ENCODE measurements at regions not wholly inside any gene's neighbourhood (a gene's known extent, or its start where the extent isn't known, plus 50 kb on each side); places are given as distances from the start of the nearest gene placed in this dataset.

DNA sequence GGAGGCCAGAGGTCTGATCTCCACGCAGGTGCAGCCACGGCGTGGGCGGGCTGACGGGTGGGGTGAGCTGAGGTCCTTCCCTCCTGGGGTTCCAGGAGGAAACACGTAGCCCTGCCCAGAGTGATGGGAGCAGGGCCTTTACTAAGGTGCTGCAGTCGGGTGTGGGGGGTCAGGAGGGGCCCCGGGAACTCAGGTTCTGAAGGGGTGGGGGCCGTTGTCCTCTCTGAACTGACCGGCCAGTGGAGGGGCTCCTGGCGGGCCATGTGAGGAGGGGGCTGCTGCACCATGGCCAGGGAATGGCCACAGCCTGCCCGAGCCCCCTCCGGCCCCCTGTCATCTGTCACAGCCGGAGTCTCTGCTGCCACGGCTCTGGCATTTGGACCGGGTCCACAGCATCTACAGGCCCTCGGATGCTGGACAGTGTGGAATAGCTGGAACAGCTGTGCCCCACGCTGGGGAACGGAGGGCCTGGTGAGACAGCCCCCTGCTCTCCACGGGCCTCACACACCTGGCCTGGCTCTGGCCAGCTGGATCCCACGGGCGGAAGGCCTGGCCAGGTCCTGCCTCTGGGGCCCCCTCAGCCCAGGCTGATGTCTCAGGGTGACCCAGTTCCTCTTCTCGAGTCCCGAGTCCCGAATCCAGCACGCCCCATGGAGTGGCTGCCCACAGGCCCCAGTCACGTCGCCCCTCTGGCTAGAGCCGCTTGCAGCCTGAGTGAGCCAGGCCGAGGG, 145.6 kb upstream of the GPC1 start:
- H3K9me3 Mint-ChIP-seq = no peaks in the 10 kb centered on the region
- no peaks in the 10 kb centered on the region for H3K9me3 ChIP-seq (replicated peaks in 1 of 2; ENCODE audit: control insufficient read depth in 1 of 2, insufficient read depth in 1 of 2, low read length in 2 of 2)
- no peak overlapping the region for H3K27ac ChIP-seq (ENCODE audit: low read depth in 1 of 2, low read length in 2 of 2)
- no peaks in the 10 kb centered on the region for H3K36me3 ChIP-seq (replicated peaks in 1 of 2; ENCODE audit: control insufficient read depth in 1 of 2, insufficient read depth in 2 of 2, low read length in 2 of 2)
- H3K36me3 Mint-ChIP-seq = no peaks in the 10 kb centered on the region
- H3K4me2 ChIP-seq (replicated peaks; ENCODE audit: extremely low read depth, low read length, poor library complexity, severe bottlenecking) = no peak overlapping the region
- H3K27me3 ChIP-seq (ENCODE audit: control insufficient read depth in 2 of 2, insufficient read depth in 2 of 2, low read length in 2 of 2) = no peaks in the 10 kb centered on the region
- 91% methylated on average over 30 of the region's 30 CpGs for WGBS (ENCODE audit: insufficient coverage)
- no peak overlapping the region for H3K27ac Mint-ChIP-seq
- H3K4me3 Mint-ChIP-seq = no peak overlapping the region
- H4K20me1 ChIP-seq (ENCODE audit: insufficient read depth, low read length) = no peaks in the 10 kb centered on the region
- no peak overlapping the region for H3K9ac ChIP-seq (ENCODE audit: insufficient read depth, low read length, poor library complexity, severe bottlenecking)
- H3K4me3 ChIP-seq (replicated peaks in 1 of 3; ENCODE audit: low read depth in 2 of 3, low read length in 3 of 3) = no peak overlapping the region
- H3K4me1 Mint-ChIP-seq = no peaks in the 10 kb centered on the region
- H2AFZ ChIP-seq (ENCODE audit: insufficient read depth, low read depth, low read length, poor library complexity, severe bottlenecking) = no peak overlapping the region
- TF ChIP-seq, protein P1, sequence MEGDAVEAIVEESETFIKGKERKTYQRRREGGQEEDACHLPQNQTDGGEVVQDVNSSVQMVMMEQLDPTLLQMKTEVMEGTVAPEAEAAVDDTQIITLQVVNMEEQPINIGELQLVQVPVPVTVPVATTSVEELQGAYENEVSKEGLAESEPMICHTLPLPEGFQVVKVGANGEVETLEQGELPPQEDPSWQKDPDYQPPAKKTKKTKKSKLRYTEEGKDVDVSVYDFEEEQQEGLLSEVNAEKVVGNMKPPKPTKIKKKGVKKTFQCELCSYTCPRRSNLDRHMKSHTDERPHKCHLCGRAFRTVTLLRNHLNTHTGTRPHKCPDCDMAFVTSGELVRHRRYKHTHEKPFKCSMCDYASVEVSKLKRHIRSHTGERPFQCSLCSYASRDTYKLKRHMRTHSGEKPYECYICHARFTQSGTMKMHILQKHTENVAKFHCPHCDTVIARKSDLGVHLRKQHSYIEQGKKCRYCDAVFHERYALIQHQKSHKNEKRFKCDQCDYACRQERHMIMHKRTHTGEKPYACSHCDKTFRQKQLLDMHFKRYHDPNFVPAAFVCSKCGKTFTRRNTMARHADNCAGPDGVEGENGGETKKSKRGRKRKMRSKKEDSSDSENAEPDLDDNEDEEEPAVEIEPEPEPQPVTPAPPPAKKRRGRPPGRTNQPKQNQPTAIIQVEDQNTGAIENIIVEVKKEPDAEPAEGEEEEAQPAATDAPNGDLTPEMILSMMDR (IDR thresholded peaks at IDR 0.05) = no peak
- intact Hi-C loops (cut with micrococcal nuclease) = no loop called here
- peaks cover 2 to 5% (median 4%) of the 10 kb centered on the region in 3 donors for H3K27me3 Mint-ChIP-seq (ENCODE audit: low read depth in 3 of 3)
- H3K79me2 ChIP-seq (ENCODE audit: insufficient read depth, low read length) = no peaks in the 10 kb centered on the region
- H3K4me1 ChIP-seq (ENCODE audit: control insufficient read depth in 1 of 2, insufficient read depth in 2 of 2, low read length in 2 of 2) = no peaks in the 10 kb centered on the region
- no peak for DNase-seq

DNA sequence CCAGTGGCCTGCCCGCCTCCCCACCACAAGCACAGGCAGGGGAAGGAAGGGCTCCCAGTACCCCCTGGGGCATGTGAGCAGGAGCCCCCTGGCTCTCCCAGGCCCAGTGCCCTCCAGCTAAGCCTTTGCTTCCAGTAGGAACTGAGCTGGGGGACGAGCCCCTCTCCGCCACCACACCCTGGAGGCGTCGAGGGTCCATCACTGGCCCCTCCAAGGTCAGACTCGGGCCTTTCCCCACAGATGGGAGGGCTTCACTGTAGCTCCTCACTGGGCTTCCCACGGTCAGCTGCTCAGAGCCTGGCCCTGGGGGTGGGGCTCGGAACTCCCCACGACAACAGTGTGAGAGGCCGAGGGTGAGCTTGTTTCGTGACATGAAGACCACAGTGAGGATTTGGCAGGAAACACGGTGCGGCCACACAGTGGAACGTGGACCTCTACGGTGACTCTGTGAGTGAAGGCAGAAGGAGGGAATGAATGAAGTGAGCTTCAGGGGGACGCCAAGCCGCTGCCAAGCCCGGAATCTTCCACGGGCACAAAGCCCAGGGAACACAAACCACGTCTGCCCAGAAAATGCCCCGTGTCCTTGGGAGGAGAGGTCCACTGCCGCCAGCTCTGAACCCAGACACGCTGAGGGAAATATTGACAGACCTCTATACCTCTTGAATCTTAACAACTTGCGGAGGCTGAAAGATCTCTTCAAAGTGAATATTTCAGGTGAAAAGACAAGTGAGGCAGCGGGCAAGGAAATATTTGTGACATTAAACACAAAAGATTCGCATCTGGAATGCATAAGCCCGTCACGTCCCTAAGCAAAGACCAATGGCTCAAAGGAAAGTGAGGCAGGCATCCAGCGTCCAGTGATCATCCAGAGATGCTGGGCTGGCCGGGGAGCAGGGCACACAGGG, 144.8 kb upstream of the GPC1 start:
- intact Hi-C loops (cut with micrococcal nuclease) = no loop called here
- H3K36me3 Mint-ChIP-seq = no peaks in the 10 kb centered on the region
- H3K9me3 Mint-ChIP-seq = no peaks in the 10 kb centered on the region
- no peak overlapping the region for H3K27ac Mint-ChIP-seq
- DNase-seq = no peak
- H3K4me1 Mint-ChIP-seq = no peaks in the 10 kb centered on the region
- 88% methylated on average over 24 of the region's 30 CpGs for WGBS (ENCODE audit: insufficient coverage)
- H3K9me3 ChIP-seq (replicated peaks in 1 of 2; ENCODE audit: control insufficient read depth in 1 of 2, insufficient read depth in 1 of 2, low read length in 2 of 2) = no peaks in the 10 kb centered on the region
- no peak overlapping the region for H3K27ac ChIP-seq (ENCODE audit: low read depth in 1 of 2, low read length in 2 of 2)
- no peak overlapping the region for H3K4me3 ChIP-seq (replicated peaks in 1 of 3; ENCODE audit: low read depth in 2 of 3, low read length in 3 of 3)
- H2AFZ ChIP-seq (ENCODE audit: insufficient read depth, low read depth, low read length, poor library complexity, severe bottlenecking) = no peak overlapping the region
- no peaks in the 10 kb centered on the region for H3K36me3 ChIP-seq (replicated peaks in 1 of 2; ENCODE audit: control insufficient read depth in 1 of 2, insufficient read depth in 2 of 2, low read length in 2 of 2)
- no peak overlapping the region for H3K4me2 ChIP-seq (replicated peaks; ENCODE audit: extremely low read depth, low read length, poor library complexity, severe bottlenecking)
- H3K79me2 ChIP-seq (ENCODE audit: insufficient read depth, low read length) = no peaks in the 10 kb centered on the region
- H4K20me1 ChIP-seq (ENCODE audit: insufficient read depth, low read length) = no peaks in the 10 kb centered on the region
- H3K4me1 ChIP-seq (ENCODE audit: control insufficient read depth in 1 of 2, insufficient read depth in 2 of 2, low read length in 2 of 2) = no peaks in the 10 kb centered on the region
- H3K27me3 Mint-ChIP-seq (ENCODE audit: low read depth in 3 of 3) = peaks cover 1 to 3% (median 2%) of the 10 kb centered on the region in 3 donors
- TF ChIP-seq, protein P1 (IDR thresholded peaks at IDR 0.05) = no peak
- no peak overlapping the region for H3K4me3 Mint-ChIP-seq
- H3K9ac ChIP-seq (ENCODE audit: insufficient read depth, low read length, poor library complexity, severe bottlenecking) = no peak overlapping the region
- no peaks in the 10 kb centered on the region for H3K27me3 ChIP-seq (ENCODE audit: control insufficient read depth in 2 of 2, insufficient read depth in 2 of 2, low read length in 2 of 2)

Data from CD14-positive monocyte (primary cell).